ENCODE measurements at regions not wholly inside any gene's neighbourhood (a gene's known extent, or its start where the extent isn't known, plus 50 kb on each side); places are given as distances from the start of the nearest gene placed in this dataset.

DNA sequence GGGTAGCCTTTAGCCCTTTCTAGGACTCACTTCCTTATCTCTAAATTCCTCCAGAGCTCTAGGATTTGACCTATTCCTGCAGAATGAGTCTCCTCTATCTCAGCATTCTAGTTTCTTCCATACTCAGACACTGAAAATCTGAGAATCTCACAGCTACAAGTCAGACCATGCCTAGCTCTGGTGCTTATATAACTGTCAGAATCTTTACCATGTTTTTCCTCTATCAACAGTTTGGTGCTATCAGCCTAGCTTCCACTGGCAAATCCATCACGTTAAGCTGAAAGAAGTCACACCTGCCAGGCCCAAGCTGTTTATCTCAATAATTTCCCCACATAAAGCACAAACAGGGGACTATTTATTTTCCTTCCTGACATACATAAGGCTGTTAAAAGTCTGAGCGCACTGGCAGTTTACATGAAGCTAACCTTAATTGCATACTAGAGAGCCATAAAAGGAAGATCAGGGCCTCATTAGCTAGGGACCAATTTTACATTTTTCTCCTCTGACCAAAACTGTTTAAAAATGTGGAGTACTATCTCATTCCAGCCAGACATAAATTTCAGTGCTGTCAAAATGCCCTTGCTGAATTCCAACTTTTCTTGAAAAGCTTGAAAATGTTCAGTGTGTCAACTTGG is 270.5 kb downstream of the C12orf75 start:
- TF ChIP-seq EGR1 (IDR thresholded peaks at IDR 0.05) (no peak), RAD21 (IDR thresholded peaks at IDR 0.05; ENCODE audit: low read depth) (no peak), ZBTB7A (IDR thresholded peaks at IDR 0.05; ENCODE audit: low read depth) (no peak), TEAD4 (IDR thresholded peaks at IDR 0.05) (no peak)
- TF ChIP-seq, protein P1, sequence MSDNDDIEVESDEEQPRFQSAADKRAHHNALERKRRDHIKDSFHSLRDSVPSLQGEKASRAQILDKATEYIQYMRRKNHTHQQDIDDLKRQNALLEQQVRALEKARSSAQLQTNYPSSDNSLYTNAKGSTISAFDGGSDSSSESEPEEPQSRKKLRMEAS (IDR thresholded peaks at IDR 0.05) = no peak

DNA sequence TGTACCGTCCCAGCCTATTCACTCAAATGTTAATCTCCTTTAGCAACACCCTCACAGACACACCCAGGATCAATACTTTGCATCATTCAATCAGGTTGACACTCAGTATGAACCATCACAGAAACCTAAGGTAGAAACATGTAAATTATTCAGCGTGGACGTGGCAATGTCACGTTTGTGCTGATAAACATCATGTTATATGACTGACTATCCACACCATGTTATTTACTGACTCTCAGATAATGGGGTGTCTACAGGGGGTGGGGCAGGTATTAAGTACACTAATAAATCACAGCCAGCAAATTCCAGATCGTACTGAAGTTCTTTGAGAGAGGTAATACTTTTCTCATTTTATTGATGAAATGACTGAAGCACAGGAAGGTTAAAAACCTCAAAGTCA is 280.0 kb downstream of the C12orf75 start:
- TF ChIP-seq, protein P2, sequence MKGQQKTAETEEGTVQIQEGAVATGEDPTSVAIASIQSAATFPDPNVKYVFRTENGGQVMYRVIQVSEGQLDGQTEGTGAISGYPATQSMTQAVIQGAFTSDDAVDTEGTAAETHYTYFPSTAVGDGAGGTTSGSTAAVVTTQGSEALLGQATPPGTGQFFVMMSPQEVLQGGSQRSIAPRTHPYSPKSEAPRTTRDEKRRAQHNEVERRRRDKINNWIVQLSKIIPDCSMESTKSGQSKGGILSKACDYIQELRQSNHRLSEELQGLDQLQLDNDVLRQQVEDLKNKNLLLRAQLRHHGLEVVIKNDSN (IDR thresholded peaks at IDR 0.05) = no peak

DNA sequence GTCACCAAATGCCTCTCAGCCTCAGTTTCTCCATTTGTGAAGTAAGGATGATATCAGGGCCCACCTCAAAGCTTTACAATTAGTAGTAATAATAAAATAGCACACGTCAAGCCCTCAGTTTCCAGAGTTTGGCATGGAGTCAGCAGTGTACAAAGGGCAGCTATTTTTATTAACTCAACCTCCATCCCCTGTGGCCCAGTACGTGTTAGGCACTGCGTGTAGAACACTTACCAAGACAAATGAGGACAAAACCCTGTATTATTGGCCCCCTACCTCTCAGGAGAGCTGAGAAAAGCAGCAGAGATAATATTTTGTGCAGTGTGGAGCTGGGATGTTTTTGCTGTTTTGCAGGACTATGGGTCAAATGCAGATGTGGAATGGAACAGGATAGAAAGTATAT is 280.8 kb downstream of the C12orf75 start:
- TF ChIP-seq YY1 (IDR thresholded peaks at IDR 0.05; ENCODE audit: low read depth) = no peak
- TF ChIP-seq RAD21 (IDR thresholded peaks at IDR 0.05; ENCODE audit: low read depth) = no peak

DNA sequence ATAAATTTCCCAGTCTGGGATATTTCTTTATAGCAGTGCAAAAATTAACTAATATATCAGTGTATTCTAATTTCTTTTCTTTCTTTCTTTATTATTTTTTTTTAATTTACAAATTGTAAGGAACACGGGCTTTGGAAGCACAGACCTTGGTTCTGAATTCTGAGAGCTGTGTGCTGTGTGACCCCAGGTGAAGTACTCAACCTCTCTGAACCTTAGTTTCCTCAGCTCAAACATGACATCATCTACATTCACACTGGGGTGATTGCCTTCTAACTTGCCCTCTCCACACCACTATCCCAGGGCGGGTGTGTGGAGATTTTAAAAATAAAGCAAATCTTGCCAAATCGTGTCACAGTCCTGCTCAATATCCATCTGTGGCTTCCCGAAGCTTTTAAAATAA is 282.8 kb downstream of the C12orf75 start:
- no peak for TF ChIP-seq YY1 (IDR thresholded peaks at IDR 0.05; ENCODE audit: low read depth)
- no peak for TF ChIP-seq TEAD4 (IDR thresholded peaks at IDR 0.05)
- no peak for TF ChIP-seq TCF12 (IDR thresholded peaks at IDR 0.05; ENCODE audit: low read depth)
- TF ChIP-seq CEBPB (IDR thresholded peaks at IDR 0.05) = no peak
- TF ChIP-seq TAF1 (IDR thresholded peaks at IDR 0.05; ENCODE audit: low read depth) = no peak
- TF ChIP-seq FOXM1 (IDR thresholded peaks at IDR 0.05; ENCODE audit: borderline replicate concordance, low read depth) = no peak
- TF ChIP-seq EGR1 (IDR thresholded peaks at IDR 0.05) = no peak
- TF ChIP-seq EP300 (IDR thresholded peaks at IDR 0.05; ENCODE audit: borderline replicate concordance) = no peak

DNA sequence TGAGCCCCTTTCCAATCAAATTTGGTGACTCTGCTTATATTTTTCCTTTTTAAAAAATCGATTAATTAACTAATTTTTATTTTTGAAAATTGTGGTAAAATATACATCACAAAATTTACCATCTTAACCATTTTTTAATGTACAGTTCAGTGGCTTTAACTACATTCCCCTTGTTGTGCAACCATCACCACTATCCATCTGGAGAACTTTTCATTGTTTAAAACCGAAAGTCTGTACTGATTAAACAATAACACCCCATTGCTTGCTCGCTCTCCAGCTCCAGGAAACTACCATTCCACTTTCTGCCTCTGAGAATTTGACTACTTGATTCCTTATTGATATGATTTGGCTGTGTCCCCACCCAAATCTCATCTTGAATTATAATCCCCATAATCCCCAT is 283.4 kb downstream of the C12orf75 start:
- TF ChIP-seq TEAD4 (IDR thresholded peaks at IDR 0.05) (no peak), CEBPB (IDR thresholded peaks at IDR 0.05) (peak; percentile 80), NFIC (IDR thresholded peaks at IDR 0.05) (no peak)

DNA sequence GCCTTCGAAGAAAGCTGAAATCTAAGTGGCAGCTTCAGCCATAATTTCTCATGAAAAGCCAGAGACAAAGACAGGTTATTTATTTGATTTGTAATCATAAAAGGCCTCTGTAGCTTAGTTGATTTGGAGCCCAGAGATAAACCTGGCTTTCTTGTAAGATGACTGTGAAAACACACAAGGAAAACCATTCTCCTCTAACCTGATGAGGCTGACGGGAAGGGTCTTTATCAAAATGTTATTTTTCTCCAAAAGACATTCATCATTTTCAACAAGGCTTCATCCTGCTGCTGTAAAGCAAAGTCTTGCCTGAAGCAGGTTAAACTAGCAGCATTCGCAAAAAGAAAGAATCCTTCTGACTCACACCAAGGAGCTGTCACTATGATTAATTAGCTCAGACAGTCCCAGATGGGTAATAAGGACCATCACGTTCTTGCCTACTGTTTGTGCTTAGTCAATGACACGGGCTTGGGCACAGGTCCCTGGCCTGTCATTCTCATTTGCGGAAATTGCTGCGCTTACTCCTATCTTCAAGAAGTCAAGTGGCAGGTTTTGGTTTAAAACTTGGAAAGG is 286.6 kb downstream of the C12orf75 start:
- TF ChIP-seq CREB1 (IDR thresholded peaks at IDR 0.05; ENCODE audit: low read depth) (no peak), YY1 (IDR thresholded peaks at IDR 0.05; ENCODE audit: low read depth) (no peak), EGR1 (IDR thresholded peaks at IDR 0.05) (no peak), EP300 (IDR thresholded peaks at IDR 0.05; ENCODE audit: borderline replicate concordance) (no peak), RAD21 (IDR thresholded peaks at IDR 0.05; ENCODE audit: low read depth) (no peak), CEBPB (IDR thresholded peaks at IDR 0.05) (no peak), TEAD4 (IDR thresholded peaks at IDR 0.05) (no peak), NFIC (IDR thresholded peaks at IDR 0.05) (no peak), TAF1 (IDR thresholded peaks at IDR 0.05; ENCODE audit: low read depth) (no peak), FOXM1 (IDR thresholded peaks at IDR 0.05; ENCODE audit: borderline replicate concordance, low read depth) (no peak), ZBTB7A (IDR thresholded peaks at IDR 0.05; ENCODE audit: low read depth) (no peak), TCF12 (IDR thresholded peaks at IDR 0.05; ENCODE audit: low read depth) (no peak)
- TF ChIP-seq, protein P3, sequence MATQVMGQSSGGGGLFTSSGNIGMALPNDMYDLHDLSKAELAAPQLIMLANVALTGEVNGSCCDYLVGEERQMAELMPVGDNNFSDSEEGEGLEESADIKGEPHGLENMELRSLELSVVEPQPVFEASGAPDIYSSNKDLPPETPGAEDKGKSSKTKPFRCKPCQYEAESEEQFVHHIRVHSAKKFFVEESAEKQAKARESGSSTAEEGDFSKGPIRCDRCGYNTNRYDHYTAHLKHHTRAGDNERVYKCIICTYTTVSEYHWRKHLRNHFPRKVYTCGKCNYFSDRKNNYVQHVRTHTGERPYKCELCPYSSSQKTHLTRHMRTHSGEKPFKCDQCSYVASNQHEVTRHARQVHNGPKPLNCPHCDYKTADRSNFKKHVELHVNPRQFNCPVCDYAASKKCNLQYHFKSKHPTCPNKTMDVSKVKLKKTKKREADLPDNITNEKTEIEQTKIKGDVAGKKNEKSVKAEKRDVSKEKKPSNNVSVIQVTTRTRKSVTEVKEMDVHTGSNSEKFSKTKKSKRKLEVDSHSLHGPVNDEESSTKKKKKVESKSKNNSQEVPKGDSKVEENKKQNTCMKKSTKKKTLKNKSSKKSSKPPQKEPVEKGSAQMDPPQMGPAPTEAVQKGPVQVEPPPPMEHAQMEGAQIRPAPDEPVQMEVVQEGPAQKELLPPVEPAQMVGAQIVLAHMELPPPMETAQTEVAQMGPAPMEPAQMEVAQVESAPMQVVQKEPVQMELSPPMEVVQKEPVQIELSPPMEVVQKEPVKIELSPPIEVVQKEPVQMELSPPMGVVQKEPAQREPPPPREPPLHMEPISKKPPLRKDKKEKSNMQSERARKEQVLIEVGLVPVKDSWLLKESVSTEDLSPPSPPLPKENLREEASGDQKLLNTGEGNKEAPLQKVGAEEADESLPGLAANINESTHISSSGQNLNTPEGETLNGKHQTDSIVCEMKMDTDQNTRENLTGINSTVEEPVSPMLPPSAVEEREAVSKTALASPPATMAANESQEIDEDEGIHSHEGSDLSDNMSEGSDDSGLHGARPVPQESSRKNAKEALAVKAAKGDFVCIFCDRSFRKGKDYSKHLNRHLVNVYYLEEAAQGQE (IDR thresholded peaks at IDR 0.05; ENCODE audit: low read depth) = no peak
- TF ChIP-seq, protein P2 (IDR thresholded peaks at IDR 0.05) = no peak
- TF ChIP-seq, protein P1 (IDR thresholded peaks at IDR 0.05) = no peak

DNA sequence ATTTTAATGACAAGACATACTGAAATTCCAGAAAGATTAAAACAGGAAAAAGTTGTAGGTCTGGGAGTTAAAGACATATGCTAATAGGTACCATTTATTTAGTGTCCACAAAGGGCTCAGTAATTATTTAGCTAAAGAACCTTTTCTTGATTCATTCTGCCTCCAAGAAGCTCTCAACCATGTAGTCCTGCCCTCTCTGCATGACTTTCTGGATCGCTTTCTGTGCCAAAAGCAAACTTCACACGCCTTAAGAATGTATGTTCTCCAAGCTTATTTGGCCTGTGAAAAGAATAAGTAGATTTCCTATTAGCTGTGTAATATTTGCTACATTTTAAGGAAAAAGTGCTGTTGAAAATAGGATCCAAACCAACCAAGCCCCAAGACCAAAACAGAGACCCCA is 291.7 kb downstream of the C12orf75 start:
- TF ChIP-seq EP300 (IDR thresholded peaks at IDR 0.05; ENCODE audit: borderline replicate concordance) (peak; percentile 88), EGR1 (IDR thresholded peaks at IDR 0.05) (no peak), NFIC (IDR thresholded peaks at IDR 0.05) (peak; percentile 90), ZBTB7A (IDR thresholded peaks at IDR 0.05; ENCODE audit: low read depth) (no peak), FOXM1 (IDR thresholded peaks at IDR 0.05; ENCODE audit: borderline replicate concordance, low read depth) (peak; percentile 79; the same call in 1 of the 2 replicates), TEAD4 (IDR thresholded peaks at IDR 0.05) (peak; percentile 62), CREB1 (IDR thresholded peaks at IDR 0.05; ENCODE audit: low read depth) (no peak), TAF1 (IDR thresholded peaks at IDR 0.05; ENCODE audit: low read depth) (no peak), TCF12 (IDR thresholded peaks at IDR 0.05; ENCODE audit: low read depth) (peak; percentile 85), RAD21 (IDR thresholded peaks at IDR 0.05; ENCODE audit: low read depth) (peak; percentile 17; the same call in 1 of the 2 replicates), YY1 (IDR thresholded peaks at IDR 0.05; ENCODE audit: low read depth) (no peak), CEBPB (IDR thresholded peaks at IDR 0.05) (no peak)
- TF ChIP-seq, protein P1 (IDR thresholded peaks at IDR 0.05) = 0 out of 2 replicates have a peak, but pooled peaks have one; percentile 27
- TF ChIP-seq, protein P3 (IDR thresholded peaks at IDR 0.05; ENCODE audit: low read depth) = no peak
- TF ChIP-seq, protein P2 (IDR thresholded peaks at IDR 0.05) = no peak
